Fibroblast of lung (primary cell): ENCODE measurements at regions not wholly inside any gene's neighbourhood (a gene's known extent, or its start where the extent isn't known, plus 50 kb on each side); places are given as distances from the start of the nearest gene placed in this dataset.
"Not testable (repeated sequence)": the region's sequence is repeated elsewhere in the genome, so short reads cannot be mapped to it uniquely, and the experiment has no call there.

Experiments
- DNase-seq, 2 donors: peaks; one replicate each; pipeline versions ENCODE4 v3.0.0 to v3.0.0-alpha.2; 2010; ENCODE audit warnings: low read depth in 2 of 2
- H2AFZ ChIP-seq: 2 replicates; pipeline ENCODE4 v1.5.1; 2012; ENCODE audit warnings: low read length, control low read depth, inconsistent platforms
- H3K27ac ChIP-seq: 2 replicates; pipeline ENCODE4 v1.5.1; 2011; ENCODE audit warnings: low read length, control low read depth; ENCODE audit not compliant: insufficient read depth
- H3K27me3 ChIP-seq: 2 replicates; pipeline ENCODE4 v1.5.1; 2011; ENCODE audit warnings: mild to moderate bottlenecking, low read length; ENCODE audit not compliant: control insufficient read depth, insufficient read depth
- H3K36me3 ChIP-seq: 2 replicates; pipeline ENCODE4 v1.5.1; 2011; ENCODE audit warnings: low read length; ENCODE audit not compliant: control insufficient read depth, insufficient read depth
- H3K4me1 ChIP-seq: 2 replicates; pipeline ENCODE4 v1.5.1; 2011; ENCODE audit warnings: low read length; ENCODE audit not compliant: control insufficient read depth, insufficient read depth; ENCODE audit errors: extremely low read depth
- H3K4me2 ChIP-seq: 2 replicates; pipeline ENCODE4 v1.5.1; 2011; ENCODE audit warnings: low read length, control low read depth; ENCODE audit not compliant: insufficient read depth; ENCODE audit errors: extremely low read depth
- H3K4me3 ChIP-seq, 4 experiments: fragments of 200-600 bp in 1 of 4; sonication (generic) in 1 of 4; replicated peaks in 1 of 4; 2 replicates each; pipeline ENCODE4 v1.5.1; 2011 to 2016; ENCODE audit warnings: low read length in 4 of 4, low read depth in 3 of 4, mild to moderate bottlenecking in 3 of 4, control low read depth in 2 of 4, inconsistent platforms in 1 of 4, mixed read lengths in 1 of 4; ENCODE audit not compliant: insufficient read depth in 1 of 4; ENCODE audit errors: control extremely low read depth in 1 of 4
- H3K79me2 ChIP-seq: 2 replicates; pipeline ENCODE4 v1.5.1; 2012; ENCODE audit warnings: mild to moderate bottlenecking, low read length, inconsistent platforms; ENCODE audit not compliant: control insufficient read depth, insufficient read depth
- H3K9ac ChIP-seq: 2 replicates; pipeline ENCODE4 v1.5.1; 2011; ENCODE audit warnings: mild to moderate bottlenecking, low read length, control low read depth; ENCODE audit not compliant: insufficient read depth
- H3K9me3 ChIP-seq: 2 replicates; pipeline ENCODE4 v1.5.1; 2012; ENCODE audit warnings: low read depth, low read length; ENCODE audit not compliant: control insufficient read depth, insufficient read depth
- H4K20me1 ChIP-seq: 2 replicates; pipeline ENCODE4 v1.5.1; 2011; ENCODE audit warnings: low read length; ENCODE audit not compliant: control insufficient read depth, insufficient read depth; ENCODE audit errors: extremely low read depth

DNA sequence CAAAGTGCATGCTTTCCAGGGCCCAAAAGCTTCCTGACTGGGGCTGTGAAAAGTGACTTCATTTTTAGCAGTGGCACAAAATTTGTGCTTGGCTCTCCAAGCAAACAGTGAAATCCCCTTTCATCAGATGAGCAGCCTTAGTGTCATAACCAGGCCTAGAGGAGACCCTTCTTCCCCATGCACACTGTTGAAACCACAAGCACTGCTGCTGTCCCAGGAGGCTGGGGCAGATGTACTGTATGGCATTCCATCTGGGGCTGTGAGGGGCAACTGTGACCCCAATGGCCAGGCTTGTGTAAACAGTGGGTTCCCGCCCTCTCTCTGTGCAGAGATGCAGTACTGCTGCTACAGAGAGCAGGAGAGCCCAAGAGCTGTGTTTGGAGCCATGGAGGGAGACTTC, 184.1 kb downstream of the SPIN4 start:
- H3K4me1 ChIP-seq, H2AFZ ChIP-seq, H3K4me2 ChIP-seq, H3K9ac ChIP-seq, H3K27me3 ChIP-seq, DNase-seq, H3K9me3 ChIP-seq, H3K36me3 ChIP-seq, H4K20me1 ChIP-seq, H3K79me2 ChIP-seq, H3K4me3 ChIP-seq, H3K27ac ChIP-seq: not testable (repeated sequence)

DNA sequence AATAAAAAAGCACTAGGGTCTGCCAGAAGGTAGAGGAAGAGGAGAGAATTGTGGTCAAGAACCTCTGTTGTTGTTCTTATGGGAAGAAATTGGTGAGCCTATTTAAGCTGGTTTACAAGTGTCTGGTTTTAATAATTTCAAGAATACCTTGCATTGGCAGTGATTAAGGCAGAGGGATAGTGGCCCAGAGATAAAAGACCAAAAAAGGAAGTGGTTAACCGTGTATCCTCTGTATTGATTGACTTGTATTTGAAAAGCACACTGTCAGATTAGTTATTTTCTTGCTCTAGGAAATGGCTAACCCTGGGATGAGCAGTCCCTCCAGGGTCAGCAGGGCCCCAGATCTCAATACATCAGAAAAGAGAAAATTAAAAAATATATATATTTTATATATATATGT, 190.1 kb downstream of the SPIN4 start:
- H3K27ac ChIP-seq, H3K79me2 ChIP-seq, H3K4me2 ChIP-seq, H3K4me3 ChIP-seq, H3K36me3 ChIP-seq, H3K4me1 ChIP-seq, H4K20me1 ChIP-seq, H3K9me3 ChIP-seq, H3K9ac ChIP-seq, H2AFZ ChIP-seq, H3K27me3 ChIP-seq, DNase-seq: not testable (repeated sequence)

DNA sequence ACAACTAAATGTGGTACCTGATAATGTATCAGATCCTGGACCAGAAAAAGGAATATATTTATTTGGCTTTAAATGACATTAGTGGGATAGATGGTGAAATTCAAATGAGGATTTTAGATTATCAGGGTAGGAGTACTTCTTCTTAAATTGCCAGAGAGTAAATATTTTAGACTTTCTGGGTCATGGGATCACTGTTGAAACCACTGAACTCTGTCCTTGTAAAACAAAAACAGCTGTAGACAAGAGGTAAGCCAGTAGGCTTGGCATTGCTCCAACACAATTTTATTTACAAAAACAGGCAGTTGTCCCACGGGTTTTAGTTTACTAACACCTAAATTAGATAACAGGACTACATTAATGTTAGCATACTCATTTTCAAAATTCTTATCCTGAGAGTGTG, 190.8 kb downstream of the SPIN4 start:
- H4K20me1 ChIP-seq, H3K4me1 ChIP-seq, H3K27me3 ChIP-seq, H3K79me2 ChIP-seq, H3K4me2 ChIP-seq, H3K4me3 ChIP-seq, H3K27ac ChIP-seq, DNase-seq, H3K9me3 ChIP-seq, H3K9ac ChIP-seq, H3K36me3 ChIP-seq, H2AFZ ChIP-seq: not testable (repeated sequence)

DNA sequence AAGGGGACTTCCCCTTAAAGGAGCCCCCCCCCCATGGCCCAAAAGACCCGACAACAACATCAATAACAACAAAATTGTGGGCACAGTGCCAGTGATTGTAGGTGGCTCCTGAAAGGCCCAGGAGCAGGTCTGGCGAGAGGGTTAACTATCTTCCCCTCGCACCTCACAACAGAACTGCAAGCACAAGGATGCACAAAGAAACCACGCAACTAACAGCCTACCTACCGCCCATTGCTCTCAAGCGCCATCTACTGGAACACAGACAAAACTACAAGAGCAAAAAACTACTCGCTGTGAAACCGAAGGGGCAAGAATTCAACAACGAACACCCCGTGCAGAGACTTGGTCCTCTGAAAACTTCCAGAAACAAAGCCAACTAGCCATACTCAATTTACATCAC, 205.6 kb downstream of the SPIN4 start:
- not testable (repeated sequence) for H3K27me3 ChIP-seq, H2AFZ ChIP-seq, H3K36me3 ChIP-seq, H3K9ac ChIP-seq, H3K79me2 ChIP-seq, H3K4me1 ChIP-seq, DNase-seq, H3K9me3 ChIP-seq, H3K4me3 ChIP-seq, H3K27ac ChIP-seq, H3K4me2 ChIP-seq, H4K20me1 ChIP-seq

DNA sequence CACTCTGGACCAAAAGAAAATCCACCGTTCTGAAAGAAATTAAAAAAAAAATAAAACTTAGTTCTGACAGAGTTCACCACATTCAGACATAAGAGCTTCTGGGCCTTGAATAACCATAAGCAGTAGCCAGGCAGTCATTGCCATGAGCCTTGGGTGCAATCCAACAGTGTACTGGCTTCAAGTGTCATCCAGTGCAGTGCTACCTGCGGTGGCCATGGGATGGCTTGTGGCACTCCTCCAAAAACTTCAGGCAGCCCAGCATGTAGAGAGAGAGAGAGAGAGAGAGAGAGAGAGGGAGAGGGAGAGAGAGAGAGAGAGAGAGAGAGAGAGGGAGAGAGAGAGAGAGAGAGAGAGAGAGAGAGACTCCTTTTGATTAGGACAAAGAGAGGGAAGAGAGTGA, 208.5 kb downstream of the SPIN4 start:
- not testable (repeated sequence) for H3K4me2 ChIP-seq, H3K79me2 ChIP-seq, H3K4me1 ChIP-seq, H3K9me3 ChIP-seq, H3K9ac ChIP-seq, H3K4me3 ChIP-seq, H3K36me3 ChIP-seq, DNase-seq, H4K20me1 ChIP-seq, H2AFZ ChIP-seq, H3K27me3 ChIP-seq, H3K27ac ChIP-seq

DNA sequence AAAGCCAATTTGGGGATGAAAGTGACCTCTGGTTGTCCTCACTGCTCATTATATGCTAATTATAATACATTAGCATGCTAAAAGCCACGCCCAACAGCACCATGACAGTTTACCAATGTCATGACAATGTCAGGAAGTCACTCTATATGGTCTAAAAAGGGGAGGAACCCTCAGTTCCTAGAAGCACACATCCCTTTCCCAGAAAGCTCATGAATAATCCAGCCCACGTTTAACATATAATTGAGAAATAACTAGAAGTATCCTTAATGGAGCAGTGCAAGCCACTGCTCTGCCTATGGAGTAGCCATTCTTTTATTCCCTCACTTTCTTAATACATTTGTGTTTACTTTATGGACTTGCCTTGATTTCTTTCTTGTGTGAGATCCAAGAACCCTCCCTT, 215.3 kb downstream of the SPIN4 start:
- H3K79me2 ChIP-seq, H3K9ac ChIP-seq, H3K36me3 ChIP-seq, H3K27ac ChIP-seq, H3K4me3 ChIP-seq, H2AFZ ChIP-seq, H3K9me3 ChIP-seq, DNase-seq, H3K4me1 ChIP-seq, H3K27me3 ChIP-seq, H4K20me1 ChIP-seq, H3K4me2 ChIP-seq: not testable (repeated sequence)
